VCaP (cell line): ENCODE measurements at regions not wholly inside any gene's neighbourhood (a gene's known extent, or its start where the extent isn't known, plus 50 kb on each side); places are given as distances from the start of the nearest gene placed in this dataset.

Experiments used
- H3K27ac ChIP-seq: fragments of 450-650 bp; 2 replicates; pipeline ENCODE4 v1.5.1; 2017
- CTCF ChIP-seq: fragments of 450-650 bp; conservative IDR thresholded peaks from 2 replicates; pipeline ENCODE4 v1.5.1; 2017; ENCODE audit warnings: mild to moderate bottlenecking, moderate library complexity

DNA sequence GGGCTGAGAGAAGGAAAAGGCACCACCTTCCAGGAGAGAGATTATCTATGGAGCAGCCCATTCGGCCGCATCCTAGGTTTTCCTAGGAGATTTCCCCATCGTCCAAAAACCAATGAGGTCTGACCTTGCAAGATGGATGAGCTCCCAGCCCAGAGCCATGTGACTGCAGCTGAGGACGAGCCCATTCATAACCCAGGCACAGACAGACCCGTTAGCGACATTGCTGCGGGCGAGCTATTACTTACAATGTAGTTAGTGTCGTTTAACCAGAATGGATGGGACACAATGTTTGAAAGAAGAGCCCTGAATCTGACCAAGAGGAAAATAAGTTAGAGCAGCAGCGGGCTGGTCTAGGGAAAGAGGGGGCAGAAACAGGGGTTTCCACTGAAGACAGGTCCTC lies 395.9 kb upstream of the CADM1 start:
- no peak for TF ChIP-seq CTCF
- H3K27ac ChIP-seq, result no peak overlapping the region

DNA sequence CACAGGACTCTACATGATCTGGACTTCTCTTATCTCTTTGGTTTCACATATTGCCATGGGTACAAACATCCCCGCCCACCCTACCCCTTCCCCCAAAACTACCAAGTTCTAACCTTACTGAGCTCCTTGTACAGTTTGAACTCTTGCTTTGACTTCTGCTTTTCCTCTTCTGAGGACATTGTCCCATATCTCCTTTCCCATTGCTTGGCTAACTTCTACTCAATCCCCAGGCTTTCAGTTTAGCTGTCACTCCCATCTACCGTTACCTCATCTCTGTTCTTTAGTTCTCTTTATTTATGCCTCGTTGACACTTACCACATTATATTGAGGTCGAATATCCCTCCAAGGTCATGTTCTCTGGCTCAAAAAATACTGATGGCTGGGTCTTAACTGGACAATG lies 393.5 kb upstream of the CADM1 start:
- no peak overlapping the region for H3K27ac ChIP-seq
- TF ChIP-seq CTCF, result no peak

DNA sequence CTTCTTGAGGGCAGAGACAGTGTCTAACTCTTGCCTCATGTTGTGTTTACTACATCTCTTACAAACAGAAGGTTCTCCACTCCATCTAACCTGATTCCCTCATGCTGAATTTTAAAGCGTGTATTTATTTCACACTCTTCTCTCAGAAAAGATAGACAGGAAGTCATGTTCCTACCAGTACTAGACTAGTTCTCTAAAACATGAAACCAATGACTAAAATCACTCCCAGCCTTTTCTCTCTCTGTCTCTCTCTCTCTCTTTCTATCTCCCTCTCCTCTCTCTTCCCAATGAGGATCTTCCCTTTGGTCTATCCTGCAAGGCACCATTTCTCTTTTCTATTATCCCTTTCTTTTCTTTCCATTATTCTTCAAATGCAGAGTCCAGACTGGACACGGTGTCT lies 391.9 kb upstream of the CADM1 start:
- no peak for TF ChIP-seq CTCF
- peak overlapping the region; percentile 12; the same call in 1 of the 2 replicates for H3K27ac ChIP-seq

DNA sequence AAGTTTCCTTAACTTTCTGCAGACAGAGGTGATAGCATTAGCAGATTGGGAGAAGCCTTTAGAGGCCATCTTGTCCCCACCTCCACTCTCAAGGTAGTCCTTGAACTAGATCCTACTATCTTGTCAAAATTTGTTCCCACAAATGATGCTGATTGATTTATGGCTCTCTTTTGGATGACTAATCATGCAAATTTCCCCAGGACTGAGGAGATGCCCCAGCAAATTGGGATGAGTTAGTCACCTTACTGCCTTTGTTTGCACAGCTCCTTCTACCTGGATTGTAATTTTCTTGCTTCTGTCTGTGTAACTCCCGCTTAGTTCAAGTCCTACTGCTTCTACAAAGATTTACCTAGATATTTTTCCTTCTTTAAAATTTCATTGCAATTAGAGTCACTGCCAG lies 391.4 kb upstream of the CADM1 start:
- peak overlapping the region; percentile 12; the same call in 1 of the 2 replicates for H3K27ac ChIP-seq
- TF ChIP-seq CTCF, result no peak

DNA sequence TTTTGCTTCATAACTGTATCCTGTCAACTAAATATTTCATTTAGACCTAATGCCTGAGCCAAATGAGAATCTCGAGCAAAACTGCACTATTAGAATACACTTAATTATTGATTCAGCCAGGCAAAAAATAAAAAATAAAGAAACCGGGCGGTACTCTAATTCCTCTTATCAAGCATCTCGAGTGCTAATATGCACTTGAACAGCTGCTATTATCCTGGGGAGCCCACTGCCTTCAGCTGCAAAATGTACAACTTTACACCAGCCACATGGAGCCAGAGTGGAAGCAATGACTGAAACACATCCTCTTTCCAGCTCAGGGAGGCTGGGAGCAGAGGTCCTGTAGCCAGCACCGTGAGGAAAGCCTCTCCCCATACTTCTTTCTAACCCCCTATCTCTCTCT lies 390.0 kb upstream of the CADM1 start:
- H3K27ac ChIP-seq, result no peak overlapping the region

DNA sequence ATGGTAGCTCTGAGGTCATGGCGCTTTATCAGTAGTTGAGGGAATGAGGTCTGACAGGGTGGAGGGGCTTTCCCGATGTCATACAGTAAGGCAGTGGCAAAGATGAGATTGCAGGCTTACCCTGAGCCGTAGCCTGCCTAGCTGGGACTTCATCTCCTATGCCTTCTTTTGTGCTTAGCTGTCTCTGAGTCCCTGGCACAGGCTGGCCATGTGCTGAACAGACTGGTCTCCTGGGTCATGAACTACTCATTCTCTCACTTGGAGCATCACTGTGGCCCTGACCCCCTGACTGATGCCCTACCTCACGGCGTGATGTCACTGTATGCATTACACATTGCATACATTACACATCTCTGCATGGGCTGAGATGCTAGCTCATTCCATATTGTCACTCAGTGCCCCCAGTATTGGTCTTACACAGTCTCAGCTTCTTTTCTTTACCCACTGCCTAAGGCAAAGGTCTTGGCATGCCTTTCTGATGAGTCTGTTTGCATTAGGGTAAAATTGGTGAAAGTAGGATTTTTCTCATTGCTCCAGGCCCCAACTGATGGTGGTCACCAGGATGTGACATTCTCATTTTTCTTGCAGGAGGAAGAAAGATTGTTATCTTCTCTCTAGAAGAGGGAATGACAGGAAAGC lies 389.4 kb upstream of the CADM1 start:
- TF ChIP-seq CTCF, result no peak
- H3K27ac ChIP-seq, result no peak overlapping the region

More for the DNA sequence above, 390.0 kb upstream of the CADM1 start:
- TF ChIP-seq CTCF, result no peak

GRCh38 chr11:115892016-115892415 lies 387.8 kb upstream of the CADM1 start:
- no peak for TF ChIP-seq CTCF
- H3K27ac ChIP-seq, result no peak overlapping the region
